NB4 (cell line): ENCODE measurements at regions not wholly inside any gene's neighbourhood (a gene's known extent, or its start where the extent isn't known, plus 50 kb on each side); places are given as distances from the start of the nearest gene placed in this dataset.

Experiments
- CTCF ChIP-seq: IDR thresholded peaks from one replicate; pipeline ENCODE4 v1.5.1; 2012; ENCODE audit warnings: low read depth, low read length
- MAX ChIP-seq: IDR thresholded peaks from 2 replicates; pipeline ENCODE4 v1.6.1; 2011; ENCODE audit warnings: low read depth, low read length
- MYC ChIP-seq: IDR thresholded peaks from 2 replicates; pipeline ENCODE4 v1.6.1; 2011; ENCODE audit warnings: low read depth, low read length
- POLR2A ChIP-seq: IDR thresholded peaks from 2 replicates; pipeline ENCODE4 v1.6.1; 2011; ENCODE audit warnings: mild to moderate bottlenecking; ENCODE audit not compliant: insufficient read length; ENCODE audit errors: extremely low read depth

- TF ChIP-seq CTCF (no peak), MYC (no peak), MAX (no peak), POLR2A (no peak)
Observed at GRCh38 chr18:34643989-34644388, 66.1 kb upstream of the DTNA start.
